GM19238 (cell line): ENCODE measurements at regions not wholly inside any gene's neighbourhood (a gene's known extent, or its start where the extent isn't known, plus 50 kb on each side); places are given as distances from the start of the nearest gene placed in this dataset.
"Not testable (repeated sequence)": the region's sequence is repeated elsewhere in the genome, so short reads cannot be mapped to it uniquely, and the experiment has no call there.

Experiments
- DNase-seq: peaks from one replicate; pipeline ENCODE4 v3.0.0; 2011; ENCODE audit warnings: low spot score; ENCODE audit not compliant: insufficient read length

DNA sequence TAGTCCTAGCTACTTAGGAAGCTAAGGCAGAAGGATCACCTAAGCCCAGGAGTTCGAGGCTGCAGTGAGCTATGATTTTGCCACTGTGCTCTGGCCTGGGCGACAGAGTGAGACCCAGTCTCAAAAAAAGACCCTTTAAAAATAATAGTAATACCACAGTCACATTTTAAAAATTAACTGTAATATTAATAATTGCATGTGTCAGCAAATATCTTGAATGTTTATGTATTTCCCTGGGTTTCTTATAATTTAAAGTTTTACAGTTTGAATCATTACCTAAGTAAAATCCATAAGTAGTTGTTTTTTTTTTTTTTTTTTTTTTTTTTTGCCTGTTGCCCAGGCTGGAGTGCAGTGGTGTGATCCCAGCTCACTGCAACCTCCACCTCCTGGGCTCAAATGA is 69.2 kb downstream of the LYZL2 start:
- DNase-seq = no peak

DNA sequence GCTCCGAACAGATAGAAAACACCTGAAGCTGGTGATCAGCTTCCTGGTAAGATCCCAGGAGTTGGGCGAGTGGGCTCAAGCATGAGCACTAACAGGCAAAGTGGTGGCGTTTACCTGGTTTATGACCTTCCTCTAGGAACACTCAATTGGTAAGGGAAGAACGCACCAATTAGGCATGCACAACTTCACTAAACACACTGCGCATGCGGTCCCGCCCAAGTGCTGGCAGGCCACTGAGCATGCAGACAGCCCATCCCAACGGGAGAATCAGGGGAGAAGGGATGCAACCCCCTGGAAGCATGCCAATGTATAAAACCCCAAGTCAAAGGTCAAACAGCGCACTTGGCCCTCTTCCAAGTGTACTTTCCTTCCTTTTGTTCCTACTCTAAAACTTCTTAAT is 70.4 kb downstream of the LYZL2 start:
- DNase-seq = no peak

DNA sequence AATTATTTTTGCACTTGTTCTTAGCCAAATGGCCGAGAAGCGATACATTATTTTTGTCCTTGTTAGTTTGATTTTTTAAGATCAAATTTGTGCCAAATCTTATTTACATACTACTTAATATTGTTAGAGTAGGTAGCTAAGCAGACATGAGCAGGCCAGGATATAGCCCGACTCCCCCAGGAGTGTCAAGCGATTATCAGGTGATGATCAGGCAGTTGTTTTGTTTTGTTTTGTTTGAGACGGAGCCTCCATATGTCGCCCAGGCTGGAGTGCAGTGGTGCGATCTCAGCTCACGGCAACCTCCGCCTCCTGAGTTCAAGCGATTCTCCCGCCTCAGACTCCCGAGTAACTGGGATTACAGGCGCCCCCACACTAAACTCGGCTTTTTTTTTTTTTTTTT is 71.1 kb downstream of the LYZL2 start:
- DNase-seq = no peak

DNA sequence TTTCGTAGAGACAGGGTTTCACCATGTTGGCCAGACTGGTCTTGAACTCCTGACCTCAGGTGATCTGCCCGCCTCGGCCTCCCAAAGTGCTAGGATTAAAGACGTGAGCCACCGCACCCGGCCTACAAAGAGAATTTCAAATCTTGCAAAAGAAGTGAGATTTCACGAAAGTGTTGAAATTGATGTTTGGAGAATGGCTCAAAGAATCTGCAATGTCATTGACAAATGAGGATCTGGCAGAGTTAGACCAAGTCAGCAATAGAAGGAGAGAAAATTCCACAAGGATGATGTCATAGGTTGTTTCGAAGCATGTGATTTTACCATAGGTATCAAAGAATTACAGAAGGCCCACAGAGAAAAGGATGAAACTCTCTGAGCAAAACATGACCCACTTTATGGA is 71.7 kb downstream of the LYZL2 start:
- no peak for DNase-seq

DNA sequence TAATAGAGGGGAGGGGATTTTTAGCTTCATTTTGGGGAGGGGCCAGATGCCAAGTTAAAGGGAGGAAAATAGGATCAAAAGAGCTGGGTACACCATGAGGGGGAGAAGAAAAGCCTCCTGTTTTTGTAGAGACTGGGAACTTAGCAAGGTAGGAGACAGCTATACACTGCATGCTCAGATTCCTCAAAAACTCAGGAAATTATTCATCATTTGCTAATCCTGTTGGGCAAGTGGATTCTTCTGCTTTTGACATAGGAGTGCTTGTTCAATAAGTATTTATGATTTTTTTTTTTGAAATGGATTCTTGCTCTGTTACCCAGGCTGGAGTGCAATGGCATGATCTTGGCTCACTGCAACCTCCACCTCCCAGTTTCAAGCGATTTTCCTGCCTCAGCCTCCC is 73.4 kb downstream of the LYZL2 start:
- DNase-seq = no peak

DNA sequence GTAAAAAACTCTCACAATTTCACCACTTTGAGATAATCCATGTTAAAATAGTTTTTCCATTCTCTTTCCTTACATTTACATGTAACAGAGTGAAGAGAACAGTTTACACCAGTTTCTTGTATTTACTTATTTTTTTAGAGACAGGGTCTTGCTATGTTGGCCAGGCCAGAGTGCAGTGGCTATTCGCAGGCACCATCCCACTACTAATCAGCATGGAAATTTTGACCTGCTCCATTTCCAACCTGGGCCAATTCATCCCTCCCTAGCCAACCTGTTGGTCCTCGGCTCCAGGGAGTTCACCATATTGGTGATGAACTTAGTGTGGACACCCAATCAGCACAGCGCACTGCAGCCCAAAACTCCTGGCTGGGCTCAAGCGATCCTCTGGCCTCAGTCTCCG is 74.1 kb downstream of the LYZL2 start:
- DNase-seq = no peak

DNA sequence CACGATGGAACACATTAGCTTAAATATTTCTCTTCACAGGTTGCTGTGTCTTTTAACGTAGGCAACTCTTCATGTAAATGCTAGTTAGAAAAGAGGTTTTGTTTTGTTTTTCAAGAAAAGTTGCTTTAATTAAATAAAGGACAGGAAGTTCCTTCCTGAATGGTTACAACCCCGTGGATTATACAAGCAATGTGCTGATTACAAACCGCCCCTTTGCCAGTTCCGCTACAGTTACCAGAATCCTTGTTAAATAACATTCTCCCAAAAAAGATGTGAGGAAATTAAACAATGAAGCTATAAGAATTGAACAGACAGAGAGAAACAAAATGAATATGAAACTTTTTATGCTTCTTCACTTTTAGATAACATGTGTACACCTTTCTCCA is 75.1 kb downstream of the LYZL2 start:
- no peak for DNase-seq

DNA sequence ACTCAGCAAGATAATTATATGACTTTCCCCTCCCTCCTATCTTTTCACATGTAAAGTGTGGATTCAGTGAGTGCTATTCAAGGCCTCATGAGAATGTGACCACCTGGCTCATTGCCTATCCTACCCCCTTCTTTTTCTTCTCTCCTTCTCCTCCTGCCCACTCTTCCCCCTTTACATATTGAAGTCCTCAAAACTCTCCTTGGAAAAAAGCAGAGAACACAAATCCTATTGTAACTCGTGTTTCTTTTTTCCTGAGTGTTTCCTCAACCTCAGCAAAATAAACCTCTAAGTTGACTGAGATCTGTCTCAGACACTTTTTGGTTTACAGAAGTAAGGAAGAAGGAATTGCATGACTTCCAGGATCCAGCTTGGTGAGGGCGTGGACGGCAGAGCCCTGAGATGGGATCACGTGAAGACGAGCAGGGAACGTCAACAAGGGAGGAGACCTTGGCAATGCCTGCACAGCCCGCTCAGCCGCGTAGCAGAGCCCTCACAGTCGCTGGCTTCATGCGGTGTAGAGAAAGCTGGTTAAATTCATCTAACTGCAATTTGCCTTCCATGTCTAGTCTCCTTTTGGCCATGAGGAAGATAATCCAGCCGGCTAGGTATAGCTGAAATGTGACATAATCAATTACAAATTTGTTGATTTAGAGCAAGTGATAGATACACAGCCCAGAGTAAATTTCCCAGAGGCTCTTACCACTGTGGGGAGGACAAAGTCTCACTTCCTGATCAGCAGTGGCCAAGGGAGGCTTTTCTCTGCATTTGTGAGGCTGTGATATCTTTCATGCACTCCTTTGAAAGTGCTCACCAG is 75.7 kb downstream of the LYZL2 start:
- no peak for DNase-seq

DNA sequence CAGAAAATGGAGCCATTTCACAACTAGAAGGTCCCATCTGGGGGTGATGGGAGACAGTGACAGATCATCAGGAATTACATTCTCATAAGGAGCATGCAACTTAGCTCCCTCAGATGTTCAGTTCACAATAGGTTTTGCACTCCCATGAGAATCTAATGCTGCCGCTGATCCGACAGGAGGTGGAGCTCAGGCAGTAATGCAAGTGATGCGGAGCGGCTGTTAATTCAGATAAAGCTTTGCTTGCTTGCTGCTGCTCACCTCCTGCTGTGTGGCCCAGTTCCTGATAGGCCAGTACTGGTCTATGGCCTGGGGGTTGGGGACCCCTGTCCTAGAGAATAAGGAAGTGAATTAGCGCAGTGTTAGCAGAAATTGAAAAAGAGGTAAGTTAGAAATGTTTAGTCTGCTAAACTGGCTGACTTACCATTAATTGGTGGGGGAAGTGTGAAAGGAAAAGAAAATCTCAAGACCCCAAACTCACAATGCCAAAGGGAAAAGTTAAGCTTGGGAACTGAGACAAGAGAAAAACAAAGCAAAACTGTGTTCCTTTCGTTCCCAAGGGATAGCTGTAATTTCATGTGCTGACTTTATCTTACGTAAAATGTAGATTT is 76.4 kb downstream of the LYZL2 start:
- DNase-seq = no peak

DNA sequence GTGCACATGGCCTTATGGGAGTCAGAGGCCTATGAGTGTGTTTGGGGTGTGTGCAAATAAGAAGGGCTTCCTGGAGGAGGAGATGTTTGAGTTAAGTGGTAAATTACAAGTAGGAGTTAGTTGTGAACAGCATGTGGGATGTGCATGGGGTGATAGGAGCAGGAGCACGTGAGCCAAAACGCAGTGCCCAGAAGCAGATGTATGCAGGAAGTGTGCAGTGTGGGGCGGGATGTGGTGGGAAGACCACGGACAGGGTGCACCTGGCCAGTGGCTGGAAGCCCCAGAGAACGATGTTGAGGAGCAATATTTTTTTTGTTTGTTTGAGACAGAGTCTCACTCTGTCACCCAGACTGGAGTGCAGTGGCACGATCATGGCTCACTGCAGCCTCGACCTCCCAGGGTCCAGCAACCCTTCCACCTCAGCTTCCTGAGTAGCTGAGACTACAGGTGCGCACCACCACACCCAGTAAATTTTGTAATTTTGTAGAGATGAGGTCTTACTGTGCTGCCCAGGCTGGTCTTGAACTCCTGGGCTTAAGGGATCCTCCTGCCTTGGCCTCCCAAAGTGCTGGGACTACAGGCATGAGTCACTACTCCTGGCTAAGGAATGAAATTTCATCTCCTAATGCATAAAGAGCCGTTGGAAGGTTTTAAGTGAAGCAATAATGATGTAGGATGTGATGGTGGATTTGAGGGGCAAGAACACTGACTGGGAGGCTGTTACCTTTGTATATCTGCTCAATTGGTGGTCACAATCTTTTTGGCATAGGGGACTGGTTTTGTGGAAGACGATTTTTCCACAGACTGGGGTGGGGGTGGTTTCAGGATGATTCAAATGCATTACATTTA is 78.4 kb downstream of the LYZL2 start:
- no peak for DNase-seq

DNA sequence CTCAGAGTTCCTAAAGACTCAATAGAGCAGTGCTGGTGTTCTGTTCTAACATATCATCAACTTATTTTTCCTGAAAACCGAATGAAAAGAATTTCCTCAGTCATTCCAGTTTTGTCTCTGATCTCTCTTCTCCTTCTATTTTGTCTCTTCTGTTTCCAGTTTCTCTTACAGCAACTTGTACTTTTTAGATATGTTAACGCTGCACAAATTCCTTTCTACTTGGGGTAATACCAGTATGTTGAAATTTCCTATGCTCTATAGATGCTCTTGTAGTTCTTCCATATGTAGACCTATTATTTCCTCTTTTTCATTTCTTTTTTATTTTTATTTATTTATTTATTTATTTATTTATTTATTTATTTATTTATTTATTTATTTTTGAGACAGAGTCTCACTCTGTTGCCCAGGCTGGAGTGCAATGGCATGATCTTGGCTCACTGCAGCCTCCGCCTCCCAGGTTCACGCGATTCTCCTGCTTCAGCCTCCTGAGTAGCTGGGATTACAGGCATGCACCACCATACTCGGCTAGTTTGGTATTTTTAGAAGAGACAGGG is 80.3 kb downstream of the LYZL2 start:
- DNase-seq = not testable (repeated sequence)

DNA sequence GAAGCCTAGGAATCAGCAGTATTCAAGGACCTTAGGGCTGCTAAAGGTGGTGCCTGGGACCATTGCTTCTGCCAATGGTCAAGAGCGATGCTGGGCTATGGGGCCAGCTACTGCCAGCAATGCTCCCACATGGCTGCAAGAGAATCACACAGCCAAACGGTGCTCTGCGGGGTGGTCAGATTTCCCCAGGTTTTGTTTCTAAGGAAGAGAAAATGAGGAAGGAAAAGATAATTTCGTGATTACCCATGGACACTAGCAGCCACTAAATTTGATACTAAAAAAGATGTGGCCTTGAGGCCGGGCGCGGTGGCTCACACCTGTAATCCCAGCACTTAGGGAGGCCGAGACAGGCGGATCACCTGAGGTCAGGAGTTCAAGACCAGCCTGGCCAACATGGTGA is 83.0 kb downstream of the LYZL2 start:
- no peak for DNase-seq

DNA sequence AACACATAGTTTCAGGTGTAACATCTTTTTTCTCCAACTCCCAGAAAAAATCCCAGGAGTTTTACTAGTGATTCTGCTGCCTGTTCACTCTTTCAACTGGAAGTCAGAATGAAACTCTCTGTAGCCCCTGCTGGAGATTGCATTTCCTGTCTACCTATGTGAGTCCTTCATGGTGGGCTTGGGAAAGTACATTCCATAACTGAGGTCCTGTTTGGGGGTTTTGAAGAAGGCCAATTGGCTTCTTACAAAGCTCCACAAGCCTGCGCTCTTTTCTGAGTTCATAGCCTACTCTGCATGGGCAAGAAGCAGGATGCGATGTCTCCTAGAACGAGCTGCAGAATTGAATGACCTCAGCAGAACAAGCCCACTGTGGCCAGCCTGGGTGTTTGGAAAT is 86.7 kb downstream of the LYZL2 start:
- DNase-seq = no peak

DNA sequence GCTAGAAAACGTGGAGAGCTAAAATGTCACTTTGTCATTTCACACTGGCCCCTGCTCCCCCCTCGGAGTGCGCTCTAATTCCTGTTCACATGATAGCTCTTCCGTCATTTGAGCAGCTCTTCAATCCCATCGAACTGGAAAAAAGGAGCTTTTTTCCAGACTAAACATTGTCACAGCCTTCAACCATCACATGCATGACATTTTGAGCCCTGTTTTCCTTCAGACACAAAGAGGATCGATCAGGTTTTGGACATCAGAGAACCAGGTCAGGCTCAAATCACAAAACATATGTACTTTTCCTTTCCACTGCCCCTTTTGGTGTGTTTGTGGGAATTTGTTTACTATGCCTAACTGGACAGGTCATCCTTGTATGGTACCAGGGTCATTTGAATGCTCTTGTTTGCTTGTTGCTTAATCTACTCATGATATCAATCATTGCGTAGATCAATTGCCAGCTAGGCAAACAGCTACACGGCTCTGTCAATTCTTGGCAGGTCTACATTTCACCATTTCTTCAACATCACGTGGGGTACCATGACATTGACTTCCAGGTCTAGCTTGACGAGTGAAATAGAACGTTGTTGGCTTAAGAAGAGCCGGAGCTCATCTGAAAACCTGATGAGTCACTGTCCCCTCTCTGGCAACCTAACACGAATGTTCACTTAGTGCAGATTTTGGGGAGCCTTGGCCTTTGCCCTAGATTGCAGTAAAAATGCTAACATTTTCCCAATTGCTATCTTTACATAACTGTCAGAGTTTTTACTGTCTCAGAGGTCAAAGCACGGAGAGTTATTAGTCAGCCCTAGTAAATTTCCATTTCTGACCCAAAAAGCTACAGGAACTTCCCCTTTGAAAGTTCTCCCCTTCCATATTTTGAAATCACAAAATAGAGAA is 87.3 kb downstream of the LYZL2 start:
- no peak for DNase-seq

DNA sequence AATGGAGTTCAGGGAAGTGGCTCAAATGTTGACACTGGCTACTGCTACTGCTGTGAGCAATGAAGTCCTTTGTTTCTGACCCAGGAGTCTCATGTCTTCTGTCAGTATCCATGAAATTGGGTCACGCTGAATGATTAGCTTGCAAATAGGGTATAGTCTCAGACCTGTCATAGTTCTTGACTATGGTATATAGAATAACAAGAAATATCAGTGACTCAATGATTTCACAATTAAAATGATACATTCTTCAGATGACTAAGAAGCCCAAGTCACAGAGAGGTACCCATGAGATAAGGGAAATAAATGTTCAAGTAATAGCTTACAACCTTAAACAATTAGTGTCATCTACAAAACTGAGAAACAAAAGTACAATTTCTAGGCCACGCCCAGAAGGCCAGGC is 89.3 kb downstream of the LYZL2 start:
- no peak for DNase-seq

DNA sequence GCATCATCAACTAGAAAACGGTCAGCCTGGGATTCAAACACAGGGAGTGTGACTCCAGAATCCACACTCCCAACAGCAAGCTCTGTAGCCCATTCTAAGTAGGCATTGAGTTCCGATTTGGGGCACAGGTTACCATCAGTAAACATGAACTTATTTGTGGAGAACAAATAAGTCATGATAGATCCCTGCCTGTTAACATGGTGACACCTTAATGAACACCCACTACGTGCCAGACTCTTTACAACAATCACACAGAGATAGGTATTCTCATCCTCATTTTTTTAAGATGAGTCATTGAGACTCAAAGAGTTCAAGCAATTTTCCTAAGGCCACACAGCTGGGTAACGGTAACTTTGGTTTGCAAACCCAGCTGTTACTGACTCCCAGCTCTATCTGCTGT is 91.5 kb downstream of the LYZL2 start:
- DNase-seq = no peak

DNA sequence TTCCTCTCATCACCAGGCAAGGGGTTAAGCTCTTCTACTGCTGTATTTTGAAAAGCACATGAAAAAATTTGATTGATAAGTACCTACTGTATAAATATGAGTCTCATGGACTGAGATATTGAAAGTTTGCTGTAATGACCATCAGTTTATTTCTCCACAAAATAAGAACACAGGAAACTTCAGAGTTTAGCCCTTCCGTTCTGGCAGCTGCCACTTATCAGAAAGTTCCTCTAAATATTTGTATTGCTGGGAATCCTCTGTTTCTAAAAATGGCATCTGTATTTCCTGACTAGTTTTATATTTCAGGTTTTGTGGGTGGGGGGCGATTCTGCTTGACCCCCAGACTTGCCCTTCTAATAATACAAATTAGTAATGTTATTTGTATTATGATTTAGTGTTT is 92.0 kb downstream of the LYZL2 start:
- no peak for DNase-seq

DNA sequence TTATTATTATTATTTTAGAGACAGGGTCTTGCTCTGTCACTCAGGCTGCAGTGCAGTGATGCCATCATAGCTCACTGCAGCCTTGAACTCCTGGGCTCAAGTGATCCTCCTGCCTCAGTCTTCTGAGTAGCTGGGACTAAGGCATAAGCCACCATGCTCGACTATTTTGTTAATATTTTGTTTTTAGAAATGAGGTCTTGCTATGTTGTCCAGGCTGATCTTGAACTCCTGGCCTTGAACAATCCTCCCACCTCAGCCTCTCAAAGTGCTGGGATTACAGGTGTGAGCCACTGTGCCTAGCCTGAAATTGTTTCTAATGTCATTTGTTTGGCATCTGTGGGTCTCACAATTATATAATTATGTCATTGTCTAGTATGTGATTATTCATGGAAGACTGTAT is 92.4 kb downstream of the LYZL2 start:
- not testable (repeated sequence) for DNase-seq

DNA sequence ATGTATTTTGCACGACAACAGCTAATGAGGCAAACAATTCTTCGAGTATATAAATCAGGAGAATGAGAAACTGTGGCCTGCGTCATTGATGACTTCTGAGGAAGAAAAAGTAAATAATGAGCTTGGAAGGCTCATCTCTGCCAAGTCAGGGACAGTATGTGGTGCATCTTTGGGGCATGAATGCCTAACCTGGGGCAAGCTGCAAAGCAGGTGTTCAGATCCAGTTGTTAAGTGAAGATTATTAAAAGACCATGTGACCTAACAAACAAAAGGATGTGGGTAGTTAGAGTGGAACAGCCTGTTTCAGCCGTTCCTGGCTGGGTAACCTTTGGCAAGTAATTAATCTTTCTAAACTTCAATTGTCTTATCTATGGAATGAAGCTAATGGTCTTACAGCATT is 93.0 kb downstream of the LYZL2 start:
- DNase-seq = no peak

DNA sequence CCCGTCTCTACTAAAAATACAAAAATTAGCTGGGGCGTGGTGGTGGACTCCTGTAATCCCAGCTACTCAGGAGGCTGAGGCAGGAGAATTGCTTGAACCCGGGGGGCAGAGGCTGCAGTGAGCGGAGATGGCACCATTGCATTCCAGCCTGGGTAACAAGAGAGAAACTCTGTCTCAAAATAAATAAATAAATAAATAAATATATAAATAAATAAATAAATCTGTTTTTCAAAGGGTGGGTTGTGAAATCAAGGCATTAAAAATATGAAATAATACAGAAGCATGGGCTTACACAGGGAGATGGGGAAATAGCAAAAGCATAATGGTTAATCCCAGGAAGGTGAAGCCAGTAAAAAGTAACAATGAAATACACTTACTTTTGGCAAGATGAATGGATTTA is 93.9 kb downstream of the LYZL2 start:
- DNase-seq = no peak
